Left ventricle myocardium inferior (tissue), 1 donor: ENCODE measurements at regions not wholly inside any gene's neighbourhood (a gene's known extent, or its start where the extent isn't known, plus 50 kb on each side); places are given as distances from the start of the nearest gene placed in this dataset.

Experiments
- DNase-seq: peaks from one replicate; pipeline ENCODE4 v3.0.0-alpha.2; 2020
- H3K27ac ChIP-seq: fragments of 200-600 bp; replicated peaks from 2 replicates; pipeline ENCODE4 v1.8.0; 2021
- H3K27me3 ChIP-seq: fragments of 200-600 bp; 2 replicates; pipeline ENCODE4 v1.8.0; 2021; ENCODE audit warnings: low read depth
- H3K36me3 ChIP-seq: fragments of 200-600 bp; 2 replicates; pipeline ENCODE4 v1.8.0; 2021
- H3K4me1 ChIP-seq: fragments of 200-600 bp; 2 replicates; pipeline ENCODE4 v1.8.0; 2021
- H3K4me3 ChIP-seq: fragments of 200-600 bp; 2 replicates; pipeline ENCODE4 v1.8.0; 2021; ENCODE audit warnings: mild to moderate bottlenecking, moderate library complexity
- H3K9me3 ChIP-seq: fragments of 200-600 bp; replicated peaks from 2 replicates; pipeline ENCODE4 v1.8.0; 2021
- intact Hi-C: fragments of 100-400 bp; cut with micrococcal nuclease; formaldehyde crosslinking; loops from one replicate; pipeline ENCODE4 v1.11.0; 2022
- TF ChIP-seq, protein P1 (sequence below): fragments of 200-600 bp; IDR thresholded peaks from 2 replicates; pipeline ENCODE4 v1.8.0; 2021; ENCODE audit warnings: antibody characterized with exemption, mild to moderate bottlenecking, borderline replicate concordance
- donor health status: DM: no; HTN: yes; CAD: no; lungs with severe emphysema.

DNA sequence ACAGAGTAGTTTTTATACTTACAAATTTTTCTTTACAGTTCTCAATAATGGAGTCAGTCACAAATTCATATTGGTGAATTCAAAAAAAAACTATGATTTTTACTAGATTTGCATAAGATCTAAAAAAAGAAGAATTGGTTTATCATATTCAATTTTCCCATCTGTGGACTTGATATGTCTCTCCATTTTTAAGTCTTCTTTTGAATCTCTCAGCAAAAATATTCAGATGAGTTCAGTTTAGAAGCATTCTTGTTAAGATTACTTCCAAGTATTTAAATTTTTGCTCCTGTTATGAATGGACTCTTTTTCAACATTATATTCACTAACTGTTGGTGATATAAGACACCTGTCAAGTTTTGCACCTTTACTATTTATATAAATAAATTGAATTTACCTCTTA lies 360.6 kb upstream of the FLRT2 start:
- no peak for DNase-seq
- TF ChIP-seq, protein P1, sequence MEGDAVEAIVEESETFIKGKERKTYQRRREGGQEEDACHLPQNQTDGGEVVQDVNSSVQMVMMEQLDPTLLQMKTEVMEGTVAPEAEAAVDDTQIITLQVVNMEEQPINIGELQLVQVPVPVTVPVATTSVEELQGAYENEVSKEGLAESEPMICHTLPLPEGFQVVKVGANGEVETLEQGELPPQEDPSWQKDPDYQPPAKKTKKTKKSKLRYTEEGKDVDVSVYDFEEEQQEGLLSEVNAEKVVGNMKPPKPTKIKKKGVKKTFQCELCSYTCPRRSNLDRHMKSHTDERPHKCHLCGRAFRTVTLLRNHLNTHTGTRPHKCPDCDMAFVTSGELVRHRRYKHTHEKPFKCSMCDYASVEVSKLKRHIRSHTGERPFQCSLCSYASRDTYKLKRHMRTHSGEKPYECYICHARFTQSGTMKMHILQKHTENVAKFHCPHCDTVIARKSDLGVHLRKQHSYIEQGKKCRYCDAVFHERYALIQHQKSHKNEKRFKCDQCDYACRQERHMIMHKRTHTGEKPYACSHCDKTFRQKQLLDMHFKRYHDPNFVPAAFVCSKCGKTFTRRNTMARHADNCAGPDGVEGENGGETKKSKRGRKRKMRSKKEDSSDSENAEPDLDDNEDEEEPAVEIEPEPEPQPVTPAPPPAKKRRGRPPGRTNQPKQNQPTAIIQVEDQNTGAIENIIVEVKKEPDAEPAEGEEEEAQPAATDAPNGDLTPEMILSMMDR: no peak
- peaks cover 4% of the 10 kb centered on the region for H3K4me1 ChIP-seq
- H3K27me3 ChIP-seq: no peaks in the 10 kb centered on the region
- H3K36me3 ChIP-seq: no peaks in the 10 kb centered on the region
- no peak overlapping the region for H3K4me3 ChIP-seq
- intact Hi-C loops: no loop called here
- H3K9me3 ChIP-seq: no peaks in the 10 kb centered on the region
- no peak overlapping the region for H3K27ac ChIP-seq

DNA sequence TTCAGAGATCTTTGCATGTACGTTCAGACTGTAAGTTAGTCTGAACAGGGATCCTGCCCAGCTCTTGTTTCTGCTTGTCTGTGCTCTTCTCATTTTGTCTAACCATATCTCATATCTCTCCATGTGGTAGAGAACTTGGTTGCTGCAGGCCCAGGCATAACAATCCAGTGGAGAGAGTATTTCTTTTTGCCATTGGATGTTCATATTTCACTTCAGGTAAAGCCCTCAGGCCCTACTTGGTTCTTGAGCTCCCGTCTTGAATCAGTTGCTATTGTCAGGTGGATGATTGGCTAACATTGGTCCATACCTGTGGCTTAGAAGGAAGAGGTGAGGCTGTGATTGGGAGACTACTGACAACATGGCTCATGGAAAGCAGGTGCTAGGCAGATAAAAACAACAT lies 357.7 kb upstream of the FLRT2 start:
- Histone ChIP-seq H3K4me1 (no peaks in the 10 kb centered on the region), H3K36me3 (no peaks in the 10 kb centered on the region), H3K4me3 (no peak overlapping the region), H3K9me3 (no peaks in the 10 kb centered on the region), H3K27ac (no peak overlapping the region), H3K27me3 (no peaks in the 10 kb centered on the region)
- TF ChIP-seq, protein P1: no peak
- intact Hi-C loops: no loop called here
- DNase-seq: no peak

DNA sequence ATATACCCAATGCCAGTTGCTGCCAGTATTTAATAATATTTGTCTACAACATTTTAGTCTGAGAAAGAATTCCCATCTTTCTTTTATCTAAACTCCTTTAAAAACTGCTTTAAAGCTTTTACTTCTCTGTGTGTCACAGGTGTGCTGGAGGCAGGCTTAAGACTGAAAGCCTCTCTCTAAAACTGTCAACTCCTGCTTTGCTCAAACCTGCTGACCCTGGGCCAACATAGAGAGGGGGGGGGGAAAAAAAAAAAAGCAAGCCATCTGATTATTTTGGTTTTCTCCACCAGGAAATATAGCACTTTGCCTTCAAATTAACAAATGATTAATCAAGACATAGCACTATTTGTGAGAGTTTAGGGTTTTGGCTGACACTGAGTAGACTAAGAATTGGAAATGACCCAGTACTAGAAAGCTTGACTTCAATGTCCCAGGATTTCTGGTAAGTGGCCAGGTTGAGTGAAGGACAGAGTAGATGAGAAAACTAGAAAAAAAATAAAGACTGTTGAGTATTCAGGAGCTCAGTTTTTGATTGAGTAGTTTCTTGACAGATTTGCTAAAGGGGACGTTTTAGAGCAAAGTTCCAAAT lies 357.0 kb upstream of the FLRT2 start:
- no peak overlapping the region for H3K27ac ChIP-seq
- no peak for DNase-seq
- H3K4me3 ChIP-seq: no peak overlapping the region
- intact Hi-C loops: no loop called here
- H3K27me3 ChIP-seq: no peaks in the 10 kb centered on the region
- H3K4me1 ChIP-seq: no peaks in the 10 kb centered on the region
- H3K36me3 ChIP-seq: no peaks in the 10 kb centered on the region
- TF ChIP-seq, protein P1: no peak
- H3K9me3 ChIP-seq: no peaks in the 10 kb centered on the region

DNA sequence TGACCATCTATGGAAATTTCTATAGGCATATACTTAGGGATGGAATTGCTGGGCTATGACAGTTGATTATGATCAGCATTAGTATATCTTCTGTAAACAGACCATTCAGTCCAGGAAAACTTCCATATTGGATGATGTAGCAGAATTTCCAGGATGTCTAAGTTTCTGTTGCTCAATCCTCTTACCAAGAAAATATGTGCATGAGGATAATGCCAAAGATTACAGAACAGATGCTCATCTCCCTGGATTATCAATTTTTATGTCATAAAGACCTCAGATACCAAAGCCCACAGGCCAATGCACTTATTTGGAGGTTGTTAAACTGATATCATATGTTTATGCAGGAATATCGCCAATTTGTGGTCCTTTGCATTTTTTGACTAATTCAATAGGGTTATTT lies 354.4 kb upstream of the FLRT2 start:
- no peaks in the 10 kb centered on the region for H3K27me3 ChIP-seq
- no peak overlapping the region for H3K27ac ChIP-seq
- no peaks in the 10 kb centered on the region for H3K4me1 ChIP-seq
- TF ChIP-seq, protein P1: no peak
- H3K4me3 ChIP-seq: no peak overlapping the region
- DNase-seq: no peak
- intact Hi-C loops: no loop called here
- peaks cover 14% of the 10 kb centered on the region for H3K9me3 ChIP-seq
- no peaks in the 10 kb centered on the region for H3K36me3 ChIP-seq

DNA sequence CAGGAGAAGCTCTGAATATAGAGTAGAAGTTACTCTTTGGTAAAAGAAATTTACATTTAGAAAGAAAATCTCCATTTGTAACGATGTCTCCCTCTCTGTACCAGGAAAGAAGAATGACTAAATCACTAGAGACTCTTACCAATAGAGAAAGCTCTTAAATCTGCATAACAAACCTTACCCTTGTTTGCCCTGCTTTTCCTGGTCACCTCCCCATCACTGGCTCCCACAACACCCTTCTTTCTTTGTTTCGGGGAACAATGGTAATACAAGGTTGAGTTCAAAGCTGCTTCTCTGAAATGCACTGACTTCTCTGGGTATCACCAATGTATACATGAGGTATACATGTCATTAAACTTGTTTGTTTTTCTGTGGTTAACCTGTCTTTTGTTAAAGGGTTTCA lies 351.1 kb upstream of the FLRT2 start:
- Histone ChIP-seq H3K4me3 (no peak overlapping the region), H3K9me3 (peaks cover 14% of the 10 kb centered on the region), H3K36me3 (no peaks in the 10 kb centered on the region), H3K4me1 (no peaks in the 10 kb centered on the region), H3K27ac (no peak overlapping the region), H3K27me3 (no peaks in the 10 kb centered on the region)
- TF ChIP-seq, protein P1: no peak
- no peak for DNase-seq
- intact Hi-C loops: no loop called here
